Chondrocyte (in vitro differentiated cells): ENCODE measurements at regions not wholly inside any gene's neighbourhood (a gene's known extent, or its start where the extent isn't known, plus 50 kb on each side); places are given as distances from the start of the nearest gene placed in this dataset.

Experiments used
- DNase-seq: peaks from one replicate; pipeline ENCODE4 v3.0.0; 2021; ENCODE audit warnings: mixed read lengths, low spot score
- H3K27ac Mint-ChIP-seq: one replicate; pipeline ENCODE4 v1.8.0; 2021; ENCODE audit warnings: mild to moderate bottlenecking, moderate library complexity, mixed read lengths; ENCODE audit not compliant: unreplicated experiment
- H3K27me3 Mint-ChIP-seq: 2 replicates; pipeline ENCODE4 v1.8.0; 2021; ENCODE audit warnings: low read depth, mixed read lengths
- H3K36me3 Mint-ChIP-seq: 2 replicates; pipeline ENCODE4 v1.8.0; 2021; ENCODE audit warnings: low read depth, mixed read lengths
- H3K4me1 Mint-ChIP-seq: 2 replicates; pipeline ENCODE4 v1.8.0; 2021; ENCODE audit warnings: low read depth, mild to moderate bottlenecking, mixed read lengths
- H3K4me3 Mint-ChIP-seq: one replicate; pipeline ENCODE4 v1.8.0; 2021; ENCODE audit warnings: mild to moderate bottlenecking, moderate library complexity, mixed read lengths; ENCODE audit not compliant: unreplicated experiment
- H3K9me3 Mint-ChIP-seq: 2 replicates; pipeline ENCODE4 v1.8.0; 2021; ENCODE audit warnings: low read depth, mixed read lengths
- CTCF ChIP-seq: fragments of 200-600 bp; sonication (generic); IDR thresholded peaks from 2 replicates; pipeline ENCODE4 v1.5.0; 2021; ENCODE audit warnings: antibody characterized with exemption, mild to moderate bottlenecking, moderate library complexity

- Mint-ChIP-seq H3K27ac (no peak overlapping the region), H3K36me3 (no peaks in the 10 kb centered on the region), H3K4me1 (no peaks in the 10 kb centered on the region), H3K4me3 (no peak overlapping the region), H3K9me3 (no peaks in the 10 kb centered on the region), H3K27me3 (no peaks in the 10 kb centered on the region)
- TF ChIP-seq CTCF = no peak
- no peak for DNase-seq
Observed at GRCh38 chr2:226680719-226681118, 118.9 kb downstream of the IRS1 start.

- Mint-ChIP-seq H3K4me3 (no peak overlapping the region), H3K27ac (no peak overlapping the region), H3K9me3 (no peaks in the 10 kb centered on the region), H3K27me3 (no peaks in the 10 kb centered on the region), H3K36me3 (no peaks in the 10 kb centered on the region), H3K4me1 (no peaks in the 10 kb centered on the region)
- TF ChIP-seq CTCF = no peak
- no peak for DNase-seq
Observed at GRCh38 chr2:226679389-226680065, 120.1 kb downstream of the IRS1 start.

- Mint-ChIP-seq H3K27me3 (no peaks in the 10 kb centered on the region), H3K9me3 (no peaks in the 10 kb centered on the region), H3K4me3 (no peak overlapping the region), H3K4me1 (peaks cover 2% of the 10 kb centered on the region), H3K36me3 (no peaks in the 10 kb centered on the region), H3K27ac (no peak overlapping the region)
- DNase-seq = no peak
- TF ChIP-seq CTCF = no peak
Observed at GRCh38 chr2:226678422-226678821, 121.2 kb downstream of the IRS1 start.

GRCh38 chr2:226677080-226677479 lies 122.5 kb downstream of the IRS1 start:
- Mint-ChIP-seq H3K4me3 (no peak overlapping the region), H3K27me3 (no peaks in the 10 kb centered on the region), H3K36me3 (no peaks in the 10 kb centered on the region), H3K27ac (no peak overlapping the region), H3K9me3 (no peaks in the 10 kb centered on the region), H3K4me1 (peaks cover 7% of the 10 kb centered on the region)
- no peak for TF ChIP-seq CTCF
- no peak for DNase-seq

- TF ChIP-seq CTCF = no peak
- Mint-ChIP-seq H3K36me3 (no peaks in the 10 kb centered on the region), H3K27ac (no peak overlapping the region)
Observed at GRCh38 chr2:226676618-226677017, 123.0 kb downstream of the IRS1 start.

More at GRCh38 chr2:226676618-226677017, 123.0 kb downstream of the IRS1 start:
- Mint-ChIP-seq H3K27me3 (no peaks in the 10 kb centered on the region), H3K9me3 (no peaks in the 10 kb centered on the region), H3K4me3 (no peak overlapping the region), H3K4me1 (peaks cover 7% of the 10 kb centered on the region)
- DNase-seq = no peak
